ENCODE measurements at regions not wholly inside any gene's neighbourhood (a gene's known extent, or its start where the extent isn't known, plus 50 kb on each side); places are given as distances from the start of the nearest gene placed in this dataset.

GRCh38 chr6:127030836-127031235 lies 87.6 kb upstream of the RSPO3 start:
- TF ChIP-seq POLR2A (IDR thresholded peaks at IDR 0.05; ENCODE audit: low read depth, low read length) (no peak), POLR2AphosphoS5 (IDR thresholded peaks at IDR 0.05; ENCODE audit: low read depth, low read length) (no peak), TAF1 (IDR thresholded peaks at IDR 0.05; ENCODE audit: borderline replicate concordance, low read depth, low read length) (no peak)
